OCI-LY3 (cell line): ENCODE measurements at regions not wholly inside any gene's neighbourhood (a gene's known extent, or its start where the extent isn't known, plus 50 kb on each side); places are given as distances from the start of the nearest gene placed in this dataset.

ENCODE experiments used
- H2AFZ ChIP-seq: fragments of 200-600, 300-600 bp; shearing (Covaris generic); 2 replicates; pipeline ENCODE4 v1.6.0; 2014; ENCODE audit warnings: antibody characterized with exemption, low read depth, low read length
- H3K27ac ChIP-seq: fragments of 200-600, 300-600 bp; sonication (generic); 2 replicates; pipeline ENCODE4 v1.5.1; 2014; ENCODE audit warnings: mild to moderate bottlenecking, low read length, moderate library complexity, mixed read lengths
- H3K27me3 ChIP-seq: fragments of 200-600, 300-600 bp; sonication (generic); 2 replicates; pipeline ENCODE4 v1.6.1; 2014; ENCODE audit warnings: low read depth, low read length, mixed read lengths
- H3K36me3 ChIP-seq: fragments of 200-600, 300-600 bp; sonication (generic); replicated peaks from 2 replicates; pipeline ENCODE3; 2014; ENCODE audit warnings: low read depth, low read length, mixed read lengths
- H3K4me1 ChIP-seq: fragments of 300-600, 200-600 bp; sonication (generic); 2 replicates; pipeline ENCODE4 v1.6.1; 2014; ENCODE audit warnings: low read length, mixed read lengths
- H3K4me2 ChIP-seq: fragments of 200-600, 300-600 bp; sonication (generic); 2 replicates; pipeline ENCODE4 v1.6.1; 2014; ENCODE audit warnings: low read length, mixed read lengths
- H3K4me3 ChIP-seq: fragments of 300-600, 200-600 bp; sonication (generic); 2 replicates; pipeline ENCODE4 v1.5.1; 2014; ENCODE audit warnings: antibody characterized with exemption, mild to moderate bottlenecking, low read length, moderate library complexity
- H3K79me2 ChIP-seq: fragments of 300-600, 200-600 bp; shearing (Covaris generic); 2 replicates; pipeline ENCODE4 v1.6.1; 2014; ENCODE audit warnings: mild to moderate bottlenecking, low read length, mixed read lengths
- H3K9ac ChIP-seq: fragments of 300-600, 200-600 bp; shearing (Covaris generic); 2 replicates; pipeline ENCODE4 v1.6.0; 2014; ENCODE audit warnings: mild to moderate bottlenecking, low read length, moderate library complexity
- H3K9me3 ChIP-seq: fragments of 200-600, 300-600 bp; shearing (Covaris generic); 2 replicates; pipeline ENCODE4 v1.6.1; 2014; ENCODE audit warnings: low read length, mixed read lengths; ENCODE audit not compliant: insufficient read depth
- H4K20me1 ChIP-seq: fragments of 200-600, 300-600 bp; sonication (generic); 2 replicates; pipeline ENCODE4 v1.6.1; 2016; ENCODE audit warnings: low read length, mixed read lengths; ENCODE audit not compliant: insufficient read depth
- CTCF ChIP-seq: fragments of 200-600, 300-600 bp; sonication (generic); IDR thresholded peaks from 2 replicates; pipeline ENCODE4 v1.5.1; 2014; ENCODE audit warnings: antibody characterized with exemption, low read length, low read depth
- EZH2phosphoT487 ChIP-seq: fragments of 200-600 bp; shearing (Covaris generic); IDR thresholded peaks from 2 replicates; pipeline ENCODE4 v1.6.1; 2018; ENCODE audit warnings: antibody characterized with exemption, mixed run types, low read depth

- no peak overlapping the region for H2AFZ ChIP-seq
- no peak overlapping the region for H3K4me3 ChIP-seq
- no peaks in the 10 kb centered on the region for H3K36me3 ChIP-seq
- H3K4me2 ChIP-seq: no peak overlapping the region
- no peaks in the 10 kb centered on the region for H3K9me3 ChIP-seq
- no peaks in the 10 kb centered on the region for H3K79me2 ChIP-seq
- no peaks in the 10 kb centered on the region for H3K27me3 ChIP-seq
- no peaks in the 10 kb centered on the region for H4K20me1 ChIP-seq
- no peak for TF ChIP-seq CTCF
- H3K9ac ChIP-seq: no peak overlapping the region
- H3K27ac ChIP-seq: no peak overlapping the region
- H3K4me1 ChIP-seq: 0 out of 2 replicates have a peak, but pooled peaks cover 4% of the 10 kb centered on the region
Measured at GRCh38 chr1:193939585-193939984, 753.2 kb upstream of the B3GALT2 start.

- no peak overlapping the region for H2AFZ ChIP-seq
- no peaks in the 10 kb centered on the region for H3K79me2 ChIP-seq
- no peaks in the 10 kb centered on the region for H3K9me3 ChIP-seq
- no peaks in the 10 kb centered on the region for H4K20me1 ChIP-seq
- H3K4me1 ChIP-seq: 0 out of 2 replicates have a peak, but pooled peaks cover 4% of the 10 kb centered on the region
- H3K4me3 ChIP-seq: no peak overlapping the region
- no peak overlapping the region for H3K4me2 ChIP-seq
- no peaks in the 10 kb centered on the region for H3K36me3 ChIP-seq
- H3K27ac ChIP-seq: no peak overlapping the region
- H3K27me3 ChIP-seq: no peaks in the 10 kb centered on the region
- H3K9ac ChIP-seq: no peak overlapping the region
- TF ChIP-seq EZH2phosphoT487 (no peak), CTCF (no peak)
Measured at GRCh38 chr1:193937308-193937707, 750.9 kb upstream of the B3GALT2 start.

- no peak overlapping the region for H2AFZ ChIP-seq
- H3K9me3 ChIP-seq: no peaks in the 10 kb centered on the region
- H3K9ac ChIP-seq: no peak overlapping the region
- no peaks in the 10 kb centered on the region for H3K79me2 ChIP-seq
- no peaks in the 10 kb centered on the region for H3K36me3 ChIP-seq
- no peak overlapping the region for H3K4me3 ChIP-seq
- H3K27ac ChIP-seq: no peak overlapping the region
- no peak for TF ChIP-seq CTCF
- no peak for TF ChIP-seq EZH2phosphoT487
- no peaks in the 10 kb centered on the region for H4K20me1 ChIP-seq
- 0 out of 2 replicates have a peak, but pooled peaks cover 4% of the 10 kb centered on the region for H3K4me1 ChIP-seq
- no peak overlapping the region for H3K4me2 ChIP-seq
- no peaks in the 10 kb centered on the region for H3K27me3 ChIP-seq
Measured at GRCh38 chr1:193932979-193933378, 746.6 kb upstream of the B3GALT2 start.

- TF ChIP-seq EZH2phosphoT487 (no peak), CTCF (no peak)
- H3K27me3 ChIP-seq: no peaks in the 10 kb centered on the region
- no peak overlapping the region for H3K4me3 ChIP-seq
Measured at GRCh38 chr1:193931356-193931755, 744.9 kb upstream of the B3GALT2 start.

More at GRCh38 chr1:193931356-193931755, 744.9 kb upstream of the B3GALT2 start:
- Histone ChIP-seq H3K9me3 (peaks cover 6% of the 10 kb centered on the region; the same call in 1 of the 2 replicates), H4K20me1 (no peaks in the 10 kb centered on the region), H3K27ac (no peak overlapping the region), H2AFZ (no peak overlapping the region), H3K79me2 (no peaks in the 10 kb centered on the region), H3K9ac (no peak overlapping the region), H3K36me3 (peaks cover 3% of the 10 kb centered on the region), H3K4me2 (no peak overlapping the region), H3K4me1 (peaks cover 10% of the 10 kb centered on the region; the same call in 1 of the 2 replicates)
